Limb (tissue), 2 donors: ENCODE measurements at regions not wholly inside any gene's neighbourhood (a gene's known extent, or its start where the extent isn't known, plus 50 kb on each side); places are given as distances from the start of the nearest gene placed in this dataset.

Experiments used
- DNase-seq, 2 donors: peaks; one replicate each; pipeline ENCODE4 v3.0.0-alpha.2; 2016; ENCODE audit errors: extremely low spot score in 2 of 2

DNA sequence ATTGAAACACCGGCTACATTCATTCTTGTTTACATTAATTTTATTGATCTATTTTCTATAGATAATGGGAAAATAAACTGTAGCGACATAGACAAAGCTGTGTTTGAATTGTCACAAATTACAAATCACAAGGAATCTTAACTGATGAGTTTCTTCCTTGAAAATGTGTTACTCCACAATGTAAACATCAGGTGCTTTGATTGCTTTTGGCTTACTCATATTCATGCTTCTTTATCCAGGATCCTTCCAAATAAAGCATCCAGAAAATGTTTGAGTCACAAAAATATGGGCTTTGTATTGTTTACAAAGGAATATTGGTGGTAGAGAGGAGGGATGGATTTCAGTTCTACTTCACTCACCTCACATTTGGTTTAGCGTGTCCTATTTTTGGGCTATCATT lies 64.0 kb downstream of the BMP2 start:
- DNase-seq, result no peak

DNA sequence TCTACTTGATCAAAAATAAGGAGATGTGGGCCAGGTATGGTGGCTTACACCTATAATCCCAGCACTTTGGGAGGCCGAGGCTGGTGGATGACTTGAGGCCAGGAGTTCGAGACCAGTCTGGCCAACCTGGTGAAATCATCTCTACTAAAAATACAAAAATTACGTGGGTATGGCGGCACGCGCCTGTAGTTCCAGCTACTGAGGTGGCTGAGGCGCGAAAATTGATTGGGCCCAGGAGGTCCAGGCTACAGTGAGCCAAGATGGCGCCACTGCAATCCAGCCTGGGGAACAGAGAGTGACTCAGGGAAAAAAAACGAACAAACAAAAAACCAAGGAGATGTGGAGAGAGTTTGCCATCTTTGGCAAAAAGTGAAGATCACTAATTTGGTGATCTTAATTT lies 65.3 kb downstream of the BMP2 start:
- DNase-seq, result no peak

DNA sequence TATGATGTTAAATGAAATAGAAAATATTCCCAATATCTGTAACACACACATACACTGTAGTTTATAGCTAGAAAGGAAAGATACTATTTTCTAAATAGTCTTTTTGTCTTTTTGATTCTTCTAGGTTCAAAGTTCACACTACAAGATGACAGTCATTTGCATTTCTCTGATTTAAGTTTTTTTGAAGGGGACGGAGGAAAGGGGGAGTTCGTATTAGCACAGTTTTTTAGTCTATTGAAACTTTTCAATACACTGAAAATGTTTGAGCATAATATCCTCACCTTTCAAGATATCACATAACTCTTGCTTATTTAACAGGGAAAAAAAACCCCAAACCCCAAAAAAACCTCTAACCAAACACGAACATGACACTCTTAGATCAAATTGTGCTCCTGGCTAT lies 68.1 kb downstream of the BMP2 start:
- DNase-seq, result no peak

DNA sequence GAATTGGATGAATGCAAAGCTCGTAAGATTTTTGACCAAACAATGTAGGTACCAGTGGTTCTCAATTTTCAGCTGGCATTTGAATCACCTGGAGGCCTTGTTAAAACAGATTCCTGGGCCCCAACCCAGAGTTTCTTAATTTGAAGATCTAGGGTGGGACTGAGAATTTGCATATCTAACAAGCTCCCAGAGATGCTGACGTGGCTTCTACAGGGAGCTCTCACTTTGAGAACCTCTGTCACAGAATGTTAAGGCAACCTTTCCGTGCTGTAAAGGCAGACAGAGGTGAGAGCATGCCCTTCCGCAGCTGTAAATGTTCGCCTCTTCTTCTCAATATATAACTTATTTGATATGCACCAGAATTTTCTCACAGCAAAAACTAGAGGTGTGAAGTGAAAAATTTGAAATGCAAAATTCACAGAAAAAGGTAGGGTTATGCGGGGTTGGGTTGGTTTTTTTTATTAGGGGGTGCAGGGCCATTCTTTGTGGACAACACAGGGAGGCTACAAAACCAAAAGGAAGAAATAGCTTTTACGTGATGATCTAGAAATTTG lies 69.4 kb downstream of the BMP2 start:
- DNase-seq, result no peak

DNA sequence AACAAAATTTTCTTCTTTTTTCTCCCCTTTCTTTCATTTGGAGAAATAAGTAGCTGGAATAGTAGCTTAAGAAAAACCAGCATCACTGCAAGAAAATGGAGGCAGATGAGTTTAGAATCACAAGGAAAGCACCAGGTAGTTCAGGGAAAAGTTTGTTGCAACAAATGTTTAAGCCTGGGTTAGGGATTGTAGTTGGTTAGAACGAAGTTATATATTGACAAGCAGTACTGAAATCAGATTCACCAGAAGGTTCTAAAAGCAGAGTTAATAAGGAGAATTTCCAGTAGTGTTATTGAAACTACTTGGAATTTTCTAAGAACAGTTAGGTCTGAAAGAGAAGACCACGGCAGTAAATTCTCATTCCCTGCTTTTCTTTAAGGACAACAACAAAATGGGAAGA lies 70.2 kb downstream of the BMP2 start:
- DNase-seq, result no peak

DNA sequence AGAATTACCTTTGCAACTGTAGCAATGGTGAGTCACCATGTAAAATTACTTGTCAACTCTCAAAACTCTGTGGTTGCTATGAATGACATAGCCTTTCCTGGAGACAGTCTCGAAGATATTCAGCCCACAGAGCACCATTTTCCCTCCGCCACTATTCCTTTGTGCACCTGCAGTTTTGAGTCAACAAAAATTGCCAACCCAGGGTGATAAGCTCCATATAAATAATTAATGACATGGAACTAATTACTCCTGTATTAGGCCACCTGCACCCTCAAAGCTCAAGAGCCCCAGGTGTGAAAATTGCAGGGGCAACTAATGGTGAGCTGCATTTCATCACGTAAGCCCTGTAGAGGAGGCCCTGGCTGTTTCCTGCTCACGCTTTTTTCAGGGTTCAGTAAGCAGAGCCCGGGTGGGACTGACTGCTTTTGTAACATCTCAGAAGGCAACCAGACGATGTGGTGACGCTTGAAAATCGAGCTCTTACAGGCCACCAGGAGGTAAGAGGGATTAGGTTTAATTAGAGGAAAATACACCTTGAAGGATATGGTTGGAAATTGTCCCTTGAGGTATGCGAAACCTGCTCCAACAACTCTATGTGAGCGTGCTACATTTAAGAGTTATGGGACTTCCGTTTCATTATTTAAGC lies 70.8 kb downstream of the BMP2 start:
- DNase-seq, result no peak

DNA sequence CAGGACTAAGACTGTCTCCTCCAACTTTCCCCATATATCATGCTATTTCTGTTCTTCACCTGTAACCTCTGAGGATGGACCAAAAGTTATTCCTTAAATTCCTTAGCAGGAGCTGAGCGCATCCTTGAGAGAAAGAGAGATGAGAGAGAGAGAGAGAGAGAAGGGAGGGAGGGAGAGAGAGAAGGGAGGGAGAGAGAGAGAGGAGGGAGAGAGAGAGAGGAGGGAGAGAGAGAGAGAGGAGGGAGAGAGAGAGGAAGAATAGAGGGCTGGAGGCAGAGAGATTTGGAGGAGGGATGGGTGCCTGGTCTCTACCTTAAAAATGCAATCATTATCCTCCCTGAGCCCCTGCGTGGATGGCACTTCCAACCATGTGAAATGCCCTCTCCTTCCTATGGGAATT lies 73.6 kb downstream of the BMP2 start:
- DNase-seq, result no peak

DNA sequence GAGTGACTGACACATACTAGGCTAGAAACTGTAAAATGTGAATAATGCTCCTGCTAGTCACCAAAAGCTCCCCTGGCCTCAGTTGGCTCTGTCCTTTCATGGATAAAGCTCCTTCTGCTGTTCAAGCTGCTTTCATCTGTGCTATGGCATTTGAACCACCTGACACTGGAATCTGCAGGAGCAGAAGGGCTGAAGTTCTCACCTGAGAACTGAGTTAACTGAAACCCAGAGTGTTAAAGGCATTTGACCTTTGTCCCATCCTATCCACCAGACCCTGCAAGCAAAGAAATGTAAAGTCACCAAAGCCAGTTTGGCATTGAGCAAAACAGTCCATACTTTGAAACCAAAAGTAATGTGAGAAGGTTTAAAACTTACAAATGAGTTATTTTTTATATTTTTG lies 77.7 kb downstream of the BMP2 start:
- DNase-seq, result no peak

DNA sequence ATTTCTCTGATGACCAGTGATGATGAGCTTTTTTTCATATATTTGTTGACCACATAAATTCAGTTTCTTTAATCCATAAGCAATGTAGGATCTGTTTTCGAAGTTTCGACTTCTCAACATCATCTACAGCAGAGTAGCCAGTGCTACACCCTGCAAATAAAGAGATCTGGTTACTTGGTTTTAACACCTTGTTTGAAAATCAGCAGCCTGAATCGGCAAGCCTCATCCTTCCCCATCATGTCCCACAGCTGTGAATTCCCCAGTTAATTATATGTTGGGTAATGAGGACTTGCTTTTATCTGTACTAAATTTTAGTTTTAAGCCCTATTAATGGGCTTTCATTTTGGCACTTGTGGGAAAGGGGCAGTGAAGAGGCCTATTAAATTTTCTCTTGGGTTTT lies 80.6 kb downstream of the BMP2 start:
- DNase-seq, result no peak

DNA sequence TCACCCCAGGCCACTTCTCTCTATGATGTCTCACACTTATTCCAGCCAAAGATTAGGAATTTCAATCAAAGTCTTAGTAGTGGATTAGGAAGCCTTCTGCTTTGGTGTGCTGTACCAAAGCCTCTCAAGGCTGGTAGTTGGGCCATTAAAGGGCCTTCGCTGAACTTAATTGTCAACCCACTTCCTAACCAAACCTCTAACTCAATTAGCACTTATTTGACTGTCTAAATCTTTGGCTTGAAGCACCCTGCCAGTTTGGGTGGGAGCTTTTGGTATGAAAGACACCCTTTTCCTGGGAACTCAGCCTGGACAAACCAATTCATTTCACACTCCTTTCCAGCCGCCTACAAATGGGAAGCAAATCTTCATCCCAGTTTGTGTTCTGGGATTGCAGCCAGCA lies 81.5 kb downstream of the BMP2 start:
- DNase-seq, result no peak

DNA sequence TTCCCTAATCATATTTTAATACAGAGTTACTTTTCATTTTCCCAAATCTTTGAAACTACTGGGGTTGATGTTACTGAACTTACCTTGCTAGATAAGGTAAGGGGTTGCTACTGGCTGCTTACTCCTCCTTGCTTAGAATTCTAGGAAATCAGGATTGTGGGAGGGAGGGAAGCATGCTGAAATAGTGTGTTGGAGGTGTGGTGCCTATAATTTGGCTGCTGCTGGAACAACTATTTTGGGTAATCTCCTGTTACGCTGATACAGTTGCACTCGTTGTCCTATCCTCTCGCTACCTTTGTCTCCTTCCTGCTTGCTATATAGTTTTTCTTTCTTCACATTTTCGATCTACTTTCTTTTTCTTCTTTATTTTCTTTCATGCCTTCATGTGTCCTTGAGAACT lies 83.7 kb downstream of the BMP2 start:
- DNase-seq, result no peak

DNA sequence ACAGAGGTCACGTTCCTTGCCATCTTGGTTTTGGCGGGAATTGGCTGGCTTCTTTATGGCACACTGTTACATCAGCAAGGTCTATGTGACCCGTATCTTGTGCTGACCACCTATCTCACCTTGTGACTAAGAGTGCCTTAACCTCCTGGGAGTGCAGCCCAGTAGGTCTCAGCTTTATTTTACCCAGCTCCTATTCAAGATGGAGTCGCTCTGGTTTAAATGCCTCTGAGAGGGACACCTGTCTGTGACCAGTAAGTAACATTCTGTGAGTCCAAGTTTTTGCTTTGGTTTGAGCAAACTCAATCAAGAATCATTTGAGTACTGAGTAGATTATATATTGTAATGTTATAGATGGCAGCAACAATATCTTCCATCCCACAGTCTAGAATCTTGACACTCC lies 85.0 kb downstream of the BMP2 start:
- DNase-seq, result no peak

DNA sequence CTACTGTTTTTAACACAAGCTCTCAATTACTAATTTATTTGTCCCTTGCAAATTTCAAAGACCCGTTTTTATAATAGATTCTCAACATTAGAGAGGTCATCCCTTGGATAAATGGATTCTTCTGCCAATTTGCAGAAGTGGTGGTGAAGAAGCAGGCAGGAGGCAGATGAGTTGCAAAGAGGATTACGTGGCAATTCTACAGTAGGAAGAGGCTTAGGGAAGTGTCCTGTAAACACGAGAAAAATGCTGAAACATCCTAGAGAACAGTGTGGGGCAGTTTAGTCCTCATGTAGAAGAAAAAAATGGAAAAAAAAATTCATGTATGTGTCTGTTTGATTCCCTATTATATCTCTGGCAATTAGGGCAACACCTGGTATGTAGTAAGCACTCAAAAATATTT lies 87.6 kb downstream of the BMP2 start:
- DNase-seq, result no peak

DNA sequence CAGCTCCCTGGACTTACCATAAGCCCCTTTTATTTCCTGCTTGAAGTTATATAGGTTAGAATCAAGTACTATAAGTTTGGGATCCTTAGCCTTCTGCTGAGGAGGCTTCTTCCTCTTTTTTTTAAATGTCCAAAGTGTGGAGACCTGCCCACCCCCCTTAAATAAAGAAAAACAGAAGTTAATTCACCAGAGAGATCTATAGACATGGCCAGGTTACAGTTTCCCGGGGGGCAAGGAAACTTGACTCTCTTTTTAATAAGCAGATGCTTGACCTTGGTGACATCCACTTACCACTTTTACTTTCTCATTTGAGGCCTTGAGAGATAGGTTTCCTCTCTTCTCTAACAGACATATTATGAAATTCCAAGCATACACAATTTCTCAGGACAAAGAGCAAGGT lies 88.3 kb downstream of the BMP2 start:
- DNase-seq, result no peak

DNA sequence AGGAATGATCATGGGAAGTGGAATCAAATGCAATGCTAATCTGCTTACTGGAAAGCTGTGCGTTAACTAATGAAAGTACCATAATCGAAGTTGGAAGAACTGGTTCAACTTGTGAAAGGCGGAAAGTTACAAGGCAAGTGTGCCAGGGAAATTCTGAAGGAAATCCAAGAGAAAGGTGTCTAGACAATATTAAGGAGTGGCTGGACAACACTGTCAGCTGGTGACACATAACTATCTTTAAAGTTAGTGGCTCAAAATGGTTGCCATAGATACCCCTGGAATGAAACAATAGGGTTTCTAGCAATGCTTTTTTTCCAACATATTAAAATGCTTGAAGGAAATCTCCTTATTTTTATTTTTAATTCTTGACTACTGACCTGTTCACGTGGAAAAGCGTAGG lies 90.4 kb downstream of the BMP2 start:
- DNase-seq, result no peak

DNA sequence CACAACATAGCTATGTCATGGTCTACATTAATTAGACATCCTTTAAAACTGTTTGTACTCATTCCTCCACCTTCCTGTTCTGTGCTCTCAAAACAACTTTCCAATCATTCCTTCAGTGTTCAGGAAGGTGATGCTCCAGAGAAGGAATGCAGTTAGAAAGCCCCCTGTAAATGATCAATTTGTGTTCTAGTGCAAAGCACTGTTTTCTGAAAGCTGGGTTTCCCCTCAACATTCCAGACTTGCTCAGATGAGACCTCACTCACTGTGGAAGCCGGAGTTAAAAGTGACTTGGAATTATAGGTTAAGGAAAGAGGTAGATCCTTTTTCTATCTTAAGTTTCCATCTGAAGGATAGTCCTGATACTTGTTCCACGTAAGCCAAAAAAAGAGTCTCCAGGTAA lies 95.9 kb downstream of the BMP2 start:
- DNase-seq, result no peak

DNA sequence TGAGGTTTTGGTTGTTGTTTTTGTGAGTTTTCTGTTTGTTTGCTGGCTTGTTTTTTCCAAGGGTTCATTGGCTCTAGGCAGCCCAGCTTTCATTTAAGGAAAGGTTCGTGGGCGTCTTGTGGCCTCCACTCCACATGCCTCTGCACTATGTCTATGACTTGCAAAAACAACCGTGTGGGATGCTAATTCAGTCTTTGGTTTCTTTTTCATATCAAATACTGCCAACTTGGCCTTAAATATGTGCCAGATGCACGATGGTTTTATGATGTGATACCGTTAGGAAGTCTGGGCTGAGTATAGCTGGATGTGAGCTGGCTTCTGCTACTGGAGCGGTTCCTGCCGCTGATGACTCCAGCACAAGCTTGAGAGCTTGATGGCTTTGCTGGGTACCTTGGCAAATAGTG lies 96.3 kb downstream of the BMP2 start:
- DNase-seq, result no peak

DNA sequence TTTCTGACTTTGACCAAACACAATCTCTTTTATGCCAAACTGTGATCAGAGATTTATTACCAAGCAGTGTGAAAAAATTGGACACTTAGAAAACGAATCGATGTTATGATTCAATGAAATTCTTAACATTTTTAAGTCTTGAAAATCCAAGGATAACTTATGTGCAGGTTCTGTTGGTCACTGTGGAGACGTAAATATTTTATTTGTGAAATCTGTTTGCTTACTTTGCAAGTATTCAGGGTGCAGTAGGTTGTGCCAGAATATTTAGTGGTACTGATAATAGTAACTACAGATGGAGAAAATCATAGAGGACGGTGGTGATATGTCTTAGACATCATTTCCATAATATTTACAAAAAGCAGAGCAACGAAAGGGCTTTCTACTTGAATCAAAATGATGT lies 97.3 kb downstream of the BMP2 start:
- no peak for DNase-seq

DNA sequence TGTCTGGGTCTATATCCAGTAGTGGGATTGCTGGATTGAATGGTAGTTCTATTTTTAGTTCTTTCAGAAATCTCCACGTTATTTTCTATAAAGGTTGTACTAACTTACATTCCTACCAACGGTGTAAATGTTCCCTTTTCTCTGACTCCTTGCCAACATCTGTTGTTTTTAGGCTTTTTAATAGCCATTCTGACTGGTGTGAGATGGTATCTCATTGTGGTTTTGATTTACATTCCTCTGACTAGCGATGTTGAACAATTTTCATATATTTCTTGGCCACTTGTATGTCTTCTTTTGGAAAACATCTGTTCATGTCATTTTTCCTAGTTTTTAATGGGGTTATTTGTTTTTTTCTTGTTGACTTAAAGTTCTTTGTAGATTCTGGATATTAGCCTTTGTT lies 99.3 kb downstream of the BMP2 start:
- DNase-seq, result no peak

DNA sequence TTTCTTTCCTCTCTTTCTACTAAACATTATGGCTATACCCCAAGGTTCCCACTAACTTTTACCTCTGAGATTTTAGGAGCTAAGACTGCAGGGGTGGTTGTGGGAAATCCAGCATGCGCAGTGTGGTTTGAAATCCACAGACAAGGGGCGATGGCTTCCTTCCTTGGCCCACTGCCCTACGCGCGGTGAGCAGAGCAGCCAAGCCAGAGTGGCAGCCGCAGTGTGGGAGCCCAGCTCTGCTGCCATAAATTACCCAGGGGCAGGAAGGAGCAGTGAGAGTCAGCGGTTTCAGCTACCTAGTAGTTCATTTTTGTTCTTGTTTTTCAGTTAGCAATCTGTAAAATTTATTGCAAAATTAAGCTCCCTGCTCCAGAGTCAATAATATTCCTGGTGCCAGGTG lies 101.4 kb downstream of the BMP2 start:
- peak in 1 of 2 donors; percentile 51 for DNase-seq

DNA sequence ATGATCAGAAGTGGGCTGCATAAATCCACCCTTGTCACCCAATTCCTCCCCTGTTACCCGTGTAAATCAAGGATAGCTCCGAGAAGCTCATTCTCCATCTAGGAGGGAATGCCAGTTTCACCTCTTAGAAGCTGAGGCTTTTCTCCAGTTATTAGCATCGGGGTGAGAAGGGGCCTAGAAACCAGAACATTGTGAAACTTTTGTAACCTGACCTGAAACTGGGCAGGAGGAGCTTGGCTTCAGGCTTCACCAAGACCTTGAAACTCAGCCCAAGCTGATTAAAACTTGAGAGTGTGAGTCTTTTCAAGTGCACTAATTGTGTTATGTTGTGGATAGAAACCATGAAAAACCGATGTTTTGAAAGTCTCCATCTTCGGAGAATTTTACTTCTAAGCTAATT lies 103.1 kb downstream of the BMP2 start:
- no peak for DNase-seq

DNA sequence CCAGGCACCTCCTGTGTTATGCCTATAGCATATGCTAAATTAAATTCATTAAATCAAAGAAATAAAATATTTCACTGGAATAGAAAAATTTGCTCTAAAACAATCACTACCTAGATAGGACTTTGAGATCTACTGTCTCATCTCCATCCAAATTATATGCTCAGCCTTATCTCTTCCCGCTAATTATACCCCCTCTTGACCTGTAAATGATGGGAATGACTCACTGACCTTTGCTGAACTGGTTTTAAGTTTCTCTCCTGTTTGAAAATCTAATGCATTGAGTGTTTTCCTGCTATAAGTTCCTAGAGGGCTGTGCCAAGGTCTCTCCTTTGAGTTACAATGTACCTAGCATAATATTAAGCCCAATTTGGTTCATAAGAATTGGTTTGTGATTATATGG lies 110.1 kb downstream of the BMP2 start:
- no peak for DNase-seq

DNA sequence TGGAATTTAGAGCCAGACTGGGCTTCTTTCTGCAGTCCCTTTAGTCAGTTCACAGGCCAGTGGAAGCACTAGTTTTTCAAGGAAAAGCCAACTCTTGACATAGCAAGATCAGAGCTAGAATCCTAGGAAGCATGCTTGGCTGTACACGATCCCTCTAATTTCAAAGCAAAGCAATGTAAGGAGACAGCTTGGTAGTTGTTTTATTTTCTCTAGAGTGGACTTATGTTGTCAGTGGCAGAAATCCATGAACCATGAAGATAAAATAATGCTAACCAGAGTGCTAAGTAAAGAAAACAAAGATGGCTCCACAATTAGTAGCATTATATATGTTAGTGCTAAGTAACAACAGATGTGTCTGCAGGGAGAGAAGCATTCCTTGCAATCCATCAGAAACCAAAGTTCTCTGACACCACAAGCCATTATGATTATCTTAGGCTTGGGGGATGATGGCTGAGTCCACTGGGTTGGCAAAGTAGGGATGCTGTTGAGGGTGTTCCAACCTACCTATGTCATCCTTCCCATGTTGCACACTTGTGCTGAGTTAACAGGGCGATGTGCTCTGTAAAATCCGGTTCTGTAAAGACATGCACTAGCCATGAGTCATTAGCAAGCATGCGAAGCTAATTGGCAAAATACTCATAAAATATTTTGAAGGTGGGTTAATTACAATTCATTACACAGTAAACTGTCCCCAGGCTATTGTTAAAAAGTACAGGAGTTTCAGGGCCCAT lies 115.2 kb downstream of the BMP2 start:
- no peak for DNase-seq
